GM23248 (cell line): ENCODE measurements at regions not wholly inside any gene's neighbourhood (a gene's known extent, or its start where the extent isn't known, plus 50 kb on each side); places are given as distances from the start of the nearest gene placed in this dataset.

ENCODE experiments used
- DNase-seq: peaks from one replicate; pipeline ENCODE4 v3.0.0-alpha.2; 2015
- H2AFZ ChIP-seq: fragments of 200-600 bp; sonication (generic); 2 replicates; pipeline ENCODE4 v1.6.1; 2016; ENCODE audit warnings: antibody characterized with exemption
- H3F3A ChIP-seq: fragments of 200-600 bp; sonication (generic); 2 replicates; pipeline ENCODE4 v1.6.1; 2016; ENCODE audit warnings: mild to moderate bottlenecking, antibody characterized with exemption, mixed run types; ENCODE audit not compliant: insufficient read depth
- H3K27ac ChIP-seq: fragments of 200-600 bp; sonication (generic); 2 replicates; pipeline ENCODE4 v1.5.1; 2016; ENCODE audit warnings: mild to moderate bottlenecking
- H3K27me3 ChIP-seq: fragments of 200-600 bp; sonication (generic); replicated peaks from 2 replicates; pipeline ENCODE4 v1.6.1; 2016; ENCODE audit warnings: mild to moderate bottlenecking; ENCODE audit not compliant: insufficient read depth
- H3K36me3 ChIP-seq: fragments of 200-600 bp; sonication (generic); 2 replicates; pipeline ENCODE4 v1.6.1; 2016; ENCODE audit warnings: low read depth, mild to moderate bottlenecking
- H3K4me1 ChIP-seq: fragments of 200-600 bp; sonication (generic); 2 replicates; pipeline ENCODE4 v1.6.1; 2016; ENCODE audit warnings: mild to moderate bottlenecking; ENCODE audit not compliant: insufficient read depth
- H3K4me2 ChIP-seq: fragments of 200-600 bp; sonication (generic); one replicate; pipeline ENCODE4 v1.6.1; 2016; ENCODE audit warnings: mild to moderate bottlenecking; ENCODE audit not compliant: unreplicated experiment
- H3K4me3 ChIP-seq: fragments of 200-600 bp; sonication (generic); 2 replicates; pipeline ENCODE4 v1.5.1; 2016; ENCODE audit warnings: mild to moderate bottlenecking
- H3K79me2 ChIP-seq: fragments of 200-600 bp; sonication (generic); 2 replicates; pipeline ENCODE4 v1.6.1; 2016; ENCODE audit warnings: mild to moderate bottlenecking; ENCODE audit not compliant: insufficient read depth
- H3K9ac ChIP-seq: fragments of 200-600 bp; sonication (generic); 2 replicates; pipeline ENCODE4 v1.6.1; 2016; ENCODE audit warnings: mild to moderate bottlenecking
- H3K9me2 ChIP-seq: fragments of 200-600 bp; sonication (generic); 2 replicates; pipeline ENCODE4 v1.6.1; 2016; ENCODE audit warnings: mixed run types, mild to moderate bottlenecking, moderate library complexity; ENCODE audit not compliant: insufficient read depth
- H3K9me3 ChIP-seq: fragments of 200-600 bp; sonication (generic); one replicate; pipeline ENCODE4 v1.6.1; 2017; ENCODE audit warnings: low read depth
- H4K20me1 ChIP-seq: fragments of 200-600 bp; sonication (generic); 2 replicates; pipeline ENCODE4 v1.6.0; 2016; ENCODE audit not compliant: insufficient read depth
- EZH2 ChIP-seq: fragments of 200-600 bp; sonication (generic); IDR thresholded peaks from 2 replicates; pipeline ENCODE4 v1.6.1; 2018; ENCODE audit warnings: antibody characterized with exemption, mild to moderate bottlenecking; ENCODE audit not compliant: insufficient read depth, poor library complexity, severe bottlenecking
- EZH2phosphoT487 ChIP-seq: fragments of 200-600 bp; sonication (generic); IDR thresholded peaks from 2 replicates; pipeline ENCODE4 v1.6.1; 2018; ENCODE audit warnings: antibody characterized with exemption, moderate library complexity, mild to moderate bottlenecking, low read depth; ENCODE audit not compliant: insufficient read depth
- WGBS, 2 experiments: methylation state at CpG; one replicate each; pipeline ENCODE4 v1.1.6; 2015 to 2017; ENCODE audit warnings: low lambda C conversion rate in 2 of 2, low coverage in 1 of 2; ENCODE audit errors: missing lambda C conversion rate in 2 of 2; 5-methylcytosine and 5-hydroxymethylcytosine counted together
- in situ Hi-C: fragments of 300-500 bp; cut with MboI; formaldehyde crosslinking; loops from 2 replicates; pipeline ENCODE4 v1.15.0; 2020

DNA sequence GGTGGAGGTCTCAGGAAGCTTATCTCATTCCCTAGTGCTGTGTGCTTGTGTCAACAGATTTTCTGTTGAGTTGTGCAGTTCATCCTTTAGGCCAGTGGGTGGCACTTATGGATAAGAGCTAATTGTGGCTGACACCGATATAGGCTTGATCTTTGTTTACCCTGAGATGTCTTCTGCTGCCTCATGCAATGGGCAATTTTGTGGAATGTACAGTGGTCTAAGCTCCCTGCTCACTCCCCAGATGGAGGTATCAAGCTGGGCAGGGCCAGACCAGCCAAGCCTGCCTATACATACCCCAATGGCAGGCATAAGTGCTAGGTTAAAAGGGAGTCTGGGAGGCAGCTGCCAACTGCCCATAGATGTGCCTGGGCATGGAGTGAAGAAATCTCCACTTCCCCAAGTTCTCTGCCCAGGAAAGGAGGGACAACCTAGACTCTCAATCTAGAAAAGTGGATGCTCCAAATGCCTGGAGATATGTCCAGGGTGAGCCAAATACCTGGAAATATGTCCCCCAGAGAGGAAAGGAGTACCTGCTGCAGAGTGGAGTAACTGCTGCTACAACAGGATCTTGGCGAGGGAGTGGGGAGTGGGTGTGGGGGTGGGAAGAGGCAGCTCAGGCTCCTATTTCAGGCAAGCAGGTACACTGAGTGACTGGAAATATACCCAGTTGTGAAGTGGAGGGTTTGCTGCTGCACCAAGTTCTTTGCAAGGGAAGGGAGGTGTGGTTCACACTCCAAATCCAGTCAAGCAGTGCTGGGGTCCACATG is 53.2 kb upstream of the ARG1 start:
- no peak for TF ChIP-seq EZH2
- TF ChIP-seq EZH2phosphoT487, result no peak
- Histone ChIP-seq H3K9ac (no peak overlapping the region), H3K36me3 (no peaks in the 10 kb centered on the region), H3K79me2 (no peaks in the 10 kb centered on the region), H3K9me2 (no peaks in the 10 kb centered on the region), H3F3A (no peaks in the 10 kb centered on the region), H3K27ac (no peak overlapping the region), H3K4me3 (no peak overlapping the region), H2AFZ (0 out of 2 replicates have a peak overlapping the region, but pooled peaks have one; percentile 16), H3K27me3 (peaks cover 6% of the 10 kb centered on the region; the same call in 1 of the 2 replicates), H3K4me1 (no peaks in the 10 kb centered on the region), H3K9me3 (no peaks in the 10 kb centered on the region), H4K20me1 (no peaks in the 10 kb centered on the region), H3K4me2 (no peak overlapping the region)
- 42% methylated on average over 2 of the region's 2 CpGs for WGBS, 2 experiments
- DNase-seq, result peak; percentile 68
- in situ Hi-C loops, result no loop called here
